SK-N-SH treated with all-trans-retinoic acid at 6 μM for 48 hours (cell line): ENCODE measurements at regions not wholly inside any gene's neighbourhood (a gene's known extent, or its start where the extent isn't known, plus 50 kb on each side); places are given as distances from the start of the nearest gene placed in this dataset.

ENCODE experiments used
- POU6F1 ChIP-seq: fragments of 250-450 bp; sonication (Bioruptor Pico); IDR thresholded peaks from 2 replicates; pipeline ENCODE4 v1.8.0; 2021; ENCODE audit warnings: low read depth, mild to moderate bottlenecking, moderate library complexity, borderline replicate concordance
- RARB ChIP-seq: fragments of 250-450 bp; sonication (Bioruptor Pico); IDR thresholded peaks from 2 replicates; pipeline ENCODE4 v1.8.0; 2021; ENCODE audit warnings: mild to moderate bottlenecking, moderate library complexity
- ZC3H10 ChIP-seq: fragments of 250-450 bp; sonication (Bioruptor Pico); IDR thresholded peaks from 2 replicates; pipeline ENCODE4 v1.5.1; 2021; ENCODE audit warnings: mild to moderate bottlenecking, moderate library complexity
- ZFP30 ChIP-seq: fragments of 450-650 bp; formaldehyde crosslinking; IDR thresholded peaks from 2 replicates; pipeline ENCODE4 v1.5.0; 2022; ENCODE audit warnings: mild to moderate bottlenecking, moderate library complexity

- TF ChIP-seq ZC3H10 (no peak), RARB (no peak), ZFP30 (CRISPR knock-in tag) (no peak), POU6F1 (CRISPR knock-in tag) (no peak)
These were observed 202.3 kb upstream of the IGF1 start for GRCh38 chr12:102682366-102683289.
